DND-41 (cell line): ENCODE measurements at regions not wholly inside any gene's neighbourhood (a gene's known extent, or its start where the extent isn't known, plus 50 kb on each side); places are given as distances from the start of the nearest gene placed in this dataset.
"Not testable (repeated sequence)": the region's sequence is repeated elsewhere in the genome, so short reads cannot be mapped to it uniquely, and the experiment has no call there.

ENCODE experiments used
- ATAC-seq: fragments of 200-7000 bp; cut with Tn5 transposase; 3 replicates; pipeline ENCODE4 v1.9.1; 2021; ENCODE audit warnings: low read depth; ENCODE audit not compliant: insufficient read depth
- DNase-seq: peaks from one replicate; pipeline ENCODE4 v3.0.0-alpha.2; 2020
- H2AFZ ChIP-seq: 2 replicates; pipeline ENCODE4 v1.6.0; 2012; ENCODE audit warnings: low read depth, low read length
- H3K27ac ChIP-seq: 2 replicates; pipeline ENCODE4 v1.5.1; 2012; ENCODE audit warnings: low read length, inconsistent platforms
- H3K27me3 ChIP-seq: fragments of 200-600 bp; sonication (generic); 2 replicates; pipeline ENCODE4 v1.6.0; 2012; ENCODE audit warnings: low read length, mild to moderate bottlenecking, inconsistent platforms; ENCODE audit not compliant: insufficient read depth, poor library complexity
- H3K36me3 ChIP-seq: 2 replicates; pipeline ENCODE4 v1.5.1; 2012; ENCODE audit warnings: low read length, inconsistent platforms; ENCODE audit not compliant: insufficient read depth
- H3K4me1 ChIP-seq: 2 replicates; pipeline ENCODE4 v1.5.1; 2012; ENCODE audit warnings: mild to moderate bottlenecking, low read length; ENCODE audit not compliant: insufficient read depth
- H3K4me2 ChIP-seq: 2 replicates; pipeline ENCODE4 v1.6.0; 2012; ENCODE audit warnings: mild to moderate bottlenecking, moderate library complexity, low read length, inconsistent platforms; ENCODE audit not compliant: insufficient read depth
- H3K4me3 ChIP-seq, 2 experiments: fragments of 200-600 bp in 1 of 2; shearing (Covaris generic) in 1 of 2; 2 replicates each; pipeline ENCODE4 v1.5.1; 2012 to 2016; ENCODE audit warnings: inconsistent platforms in 2 of 2, low read length in 2 of 2, mild to moderate bottlenecking in 2 of 2, low read depth in 1 of 2, moderate library complexity in 1 of 2
- H3K79me2 ChIP-seq: 2 replicates; pipeline ENCODE4 v1.6.0; 2012; ENCODE audit warnings: low read length, inconsistent platforms; ENCODE audit not compliant: insufficient read depth
- H3K9ac ChIP-seq: 2 replicates; pipeline ENCODE4 v1.6.0; 2012; ENCODE audit warnings: low read depth, mild to moderate bottlenecking, inconsistent platforms, low read length, moderate library complexity
- H3K9me3 ChIP-seq: 2 replicates; pipeline ENCODE4 v1.5.1; 2012; ENCODE audit warnings: low read length, moderate library complexity, mild to moderate bottlenecking, inconsistent platforms; ENCODE audit not compliant: insufficient read depth, severe bottlenecking
- H4K20me1 ChIP-seq: 2 replicates; pipeline ENCODE4 v1.6.0; 2012; ENCODE audit warnings: low read length; ENCODE audit not compliant: insufficient read depth
- CTCF ChIP-seq: IDR thresholded peaks from 2 replicates; pipeline ENCODE4 v1.5.1; 2012; ENCODE audit warnings: borderline replicate concordance, low read length, moderate library complexity, mild to moderate bottlenecking; ENCODE audit not compliant: poor library complexity, severe bottlenecking; ENCODE audit errors: extremely low read depth
- EZH2 ChIP-seq: IDR thresholded peaks from 3 replicates; pipeline ENCODE4 v1.6.1; 2012; ENCODE audit warnings: borderline replicate concordance, low read depth, mild to moderate bottlenecking, moderate library complexity, low read length, inconsistent platforms; ENCODE audit not compliant: severe bottlenecking

DNA sequence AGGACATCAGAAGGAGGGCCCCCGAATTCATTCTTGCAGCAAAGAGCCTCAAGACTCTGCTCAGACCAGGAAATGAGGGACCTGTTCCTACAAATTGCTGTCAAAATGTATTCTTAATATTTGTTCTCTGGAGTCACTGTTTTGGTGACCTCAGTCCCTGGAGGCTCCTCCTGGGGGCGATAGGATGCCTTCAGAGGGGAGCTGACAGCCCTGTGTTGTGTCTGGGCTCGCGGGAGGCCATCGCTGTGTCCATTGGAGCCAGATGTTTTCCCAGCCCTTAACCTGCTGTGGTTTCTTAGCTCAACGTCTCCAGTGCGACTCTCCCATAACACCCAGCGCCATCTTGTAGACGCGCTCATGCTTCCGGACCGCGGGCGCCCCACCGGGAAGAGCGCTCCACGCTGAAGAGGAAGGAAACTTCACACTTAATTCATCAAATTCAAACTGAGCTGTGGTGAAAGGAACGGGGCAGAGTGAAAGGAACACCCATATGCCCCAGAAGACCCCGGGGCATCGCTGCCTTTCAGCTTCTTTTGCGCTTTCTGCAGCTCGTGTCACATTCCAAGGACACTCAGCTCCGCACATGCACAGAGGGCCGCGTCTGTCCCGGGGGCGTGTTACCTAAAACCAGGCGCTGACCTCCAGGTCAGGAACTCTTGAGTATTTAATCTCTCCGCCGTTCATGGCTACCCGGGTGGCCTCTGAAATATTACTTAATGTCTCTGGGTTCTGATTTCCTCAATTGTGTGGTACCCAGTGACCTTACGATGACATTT is 112.3 kb upstream of the GDNF start:
- ATAC-seq (no peak), DNase-seq (no peak)
- Histone ChIP-seq H3K4me2 (no peak overlapping the region), H4K20me1 (no peaks in the 10 kb centered on the region), H3K27ac (no peak overlapping the region), H3K4me1 (no peaks in the 10 kb centered on the region), H3K4me3 (no peak overlapping the region), H3K27me3 (peaks cover 3% of the 10 kb centered on the region), H3K36me3 (no peaks in the 10 kb centered on the region), H3K79me2 (no peaks in the 10 kb centered on the region), H3K9me3 (no peaks in the 10 kb centered on the region), H2AFZ (no peak overlapping the region), H3K9ac (no peak overlapping the region)
- TF ChIP-seq EZH2 (no peak), CTCF (no peak)

- H3K27me3 ChIP-seq, result peaks cover 3% of the 10 kb centered on the region
- H3K36me3 ChIP-seq, result no peaks in the 10 kb centered on the region
- no peak overlapping the region for H3K9ac ChIP-seq
- no peak overlapping the region for H3K4me2 ChIP-seq
- H4K20me1 ChIP-seq, result no peaks in the 10 kb centered on the region
- no peaks in the 10 kb centered on the region for H3K79me2 ChIP-seq
- H3K9me3 ChIP-seq, result no peaks in the 10 kb centered on the region
- DNase-seq (no peak), ATAC-seq (no peak)
- TF ChIP-seq EZH2 (no peak), CTCF (no peak)
- H3K4me1 ChIP-seq, result no peaks in the 10 kb centered on the region
- no peak overlapping the region for H3K27ac ChIP-seq
- H2AFZ ChIP-seq, result no peak overlapping the region
- no peak overlapping the region for H3K4me3 ChIP-seq
Observed at GRCh38 chr5:37950436-37950835, 110.6 kb upstream of the GDNF start.

DNA sequence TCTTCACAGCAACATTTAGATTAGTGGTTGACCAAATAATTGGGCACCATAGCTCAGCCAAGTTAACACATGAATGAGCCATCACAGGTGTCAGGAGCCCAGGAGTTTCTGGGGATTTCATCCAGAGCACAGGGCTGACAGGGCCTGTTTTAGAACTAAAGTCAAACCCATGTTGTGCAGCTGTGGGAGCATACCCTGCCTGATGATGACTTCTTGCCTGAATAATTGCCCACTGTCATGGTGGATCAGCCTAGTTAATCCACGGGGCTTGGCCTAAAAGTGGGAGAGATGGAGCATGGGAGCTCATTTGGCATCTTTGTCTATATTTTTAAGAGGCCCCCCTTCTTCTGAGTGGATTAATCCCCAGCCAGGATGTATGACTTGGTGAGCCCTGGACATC is 105.6 kb upstream of the GDNF start:
- no peak for ATAC-seq
- H3K27me3 ChIP-seq, result peaks cover 3% of the 10 kb centered on the region

GRCh38 chr5:37943136-37943535 is 103.3 kb upstream of the GDNF start:
- not testable (repeated sequence) for H3K27ac ChIP-seq, H3K36me3 ChIP-seq, ATAC-seq, H3K9ac ChIP-seq, H3K4me1 ChIP-seq, H3K4me2 ChIP-seq, H3K4me3 ChIP-seq, H3K9me3 ChIP-seq, H2AFZ ChIP-seq, H4K20me1 ChIP-seq, DNase-seq, H3K27me3 ChIP-seq, H3K79me2 ChIP-seq

More for the DNA sequence above, 105.6 kb upstream of the GDNF start:
- Histone ChIP-seq H3K79me2 (no peaks in the 10 kb centered on the region), H3K36me3 (no peaks in the 10 kb centered on the region), H3K4me2 (no peak overlapping the region), H3K4me1 (no peaks in the 10 kb centered on the region), H3K9me3 (no peaks in the 10 kb centered on the region), H3K9ac (no peak overlapping the region), H4K20me1 (no peaks in the 10 kb centered on the region), H3K4me3 (no peak overlapping the region), H2AFZ (no peak overlapping the region), H3K27ac (no peak overlapping the region)
- TF ChIP-seq EZH2 (no peak), CTCF (no peak)
- no peak for DNase-seq
